ENCODE measurements at regions not wholly inside any gene's neighbourhood (a gene's known extent, or its start where the extent isn't known, plus 50 kb on each side); places are given as distances from the start of the nearest gene placed in this dataset.
A peak's percentile ranks its signal among the peaks of the same experiment; 100 is the strongest.

DNA sequence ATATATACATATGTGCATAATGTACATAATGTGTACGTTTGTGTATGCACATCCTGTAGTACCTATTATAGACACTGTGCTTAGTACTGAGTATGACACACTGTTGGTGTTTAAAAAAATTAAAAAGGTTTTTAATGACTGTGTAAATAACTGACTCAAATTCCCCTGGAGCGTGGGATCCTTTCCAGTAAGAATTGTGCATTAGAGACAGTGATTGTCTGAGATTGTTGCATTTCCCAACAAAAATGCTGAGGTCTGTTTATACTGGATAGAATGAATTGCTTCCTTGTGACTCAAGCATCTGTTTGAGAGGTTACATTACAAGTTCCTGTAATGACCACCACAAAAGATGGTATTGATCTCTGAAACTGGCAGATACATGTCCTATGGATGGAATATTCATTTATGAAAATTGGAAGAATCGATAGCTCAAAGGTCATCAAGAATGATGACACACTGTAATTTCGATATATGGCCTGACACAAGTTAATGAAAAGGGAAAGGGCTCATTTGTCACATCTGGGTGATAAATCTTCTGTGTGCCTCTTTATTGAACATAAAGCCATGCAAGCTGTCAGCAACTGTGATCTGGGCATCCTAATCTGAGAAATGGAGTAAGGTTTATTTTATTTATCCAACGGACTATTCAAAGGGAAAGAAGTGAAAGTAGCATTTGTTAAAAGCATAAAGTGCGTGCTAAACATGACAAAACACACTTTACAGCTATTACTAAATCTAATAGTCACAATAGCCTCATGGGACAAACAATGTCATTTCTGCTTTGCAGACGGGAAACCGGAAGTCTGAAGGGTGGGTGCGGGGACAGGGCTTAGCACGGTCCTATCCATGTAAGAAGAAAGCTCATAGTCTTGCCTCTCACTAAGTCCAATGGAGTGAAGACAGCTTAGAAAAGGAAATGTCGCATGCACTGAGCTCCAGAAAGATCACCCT, 228.8 kb downstream of the CDH11 start:
- peak; percentile 91 to 93 for DNase-seq (ENCODE audit: low read depth in 2 of 2)

DNA sequence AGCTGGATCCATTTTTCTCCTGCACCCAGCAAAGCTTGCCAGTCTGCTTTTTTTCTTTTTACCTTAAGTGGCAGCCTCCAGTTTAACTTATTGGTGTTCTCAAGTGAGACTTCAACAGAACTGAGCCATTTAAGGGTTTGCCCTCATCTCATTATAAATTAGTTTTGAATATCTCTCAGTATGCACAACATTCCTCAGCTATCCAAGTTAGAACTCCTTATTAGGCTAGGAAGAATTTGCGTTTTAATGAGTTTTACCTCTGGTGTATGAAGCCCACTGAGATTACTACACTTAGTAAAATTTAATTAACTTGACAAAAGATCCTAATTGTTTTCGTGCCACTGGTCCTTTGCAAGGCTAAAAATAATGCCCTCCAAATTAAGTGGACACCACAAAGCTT, 232.4 kb downstream of the CDH11 start:
- DNase-seq (ENCODE audit: low read depth in 2 of 2), result no peak

DNA sequence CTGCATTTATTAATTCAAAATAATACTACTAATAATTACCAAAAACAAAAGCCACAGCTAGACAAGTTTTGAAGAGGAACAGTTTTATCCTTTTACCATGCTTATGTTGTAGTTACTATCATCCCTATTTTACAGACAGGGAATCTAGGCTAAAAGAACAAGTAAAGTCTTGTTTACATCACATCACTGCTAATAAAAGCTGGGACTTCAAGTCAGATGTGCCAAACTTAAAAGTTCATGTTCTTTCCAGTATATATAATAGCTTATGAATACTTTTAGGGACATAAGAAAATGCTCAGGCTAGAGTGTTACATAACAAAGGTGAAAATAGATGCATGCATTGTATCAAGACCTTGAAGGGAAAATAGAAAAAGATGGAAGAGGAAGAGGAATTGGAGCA, 234.2 kb downstream of the CDH11 start:
- no peak for DNase-seq (ENCODE audit: low read depth in 2 of 2)

DNA sequence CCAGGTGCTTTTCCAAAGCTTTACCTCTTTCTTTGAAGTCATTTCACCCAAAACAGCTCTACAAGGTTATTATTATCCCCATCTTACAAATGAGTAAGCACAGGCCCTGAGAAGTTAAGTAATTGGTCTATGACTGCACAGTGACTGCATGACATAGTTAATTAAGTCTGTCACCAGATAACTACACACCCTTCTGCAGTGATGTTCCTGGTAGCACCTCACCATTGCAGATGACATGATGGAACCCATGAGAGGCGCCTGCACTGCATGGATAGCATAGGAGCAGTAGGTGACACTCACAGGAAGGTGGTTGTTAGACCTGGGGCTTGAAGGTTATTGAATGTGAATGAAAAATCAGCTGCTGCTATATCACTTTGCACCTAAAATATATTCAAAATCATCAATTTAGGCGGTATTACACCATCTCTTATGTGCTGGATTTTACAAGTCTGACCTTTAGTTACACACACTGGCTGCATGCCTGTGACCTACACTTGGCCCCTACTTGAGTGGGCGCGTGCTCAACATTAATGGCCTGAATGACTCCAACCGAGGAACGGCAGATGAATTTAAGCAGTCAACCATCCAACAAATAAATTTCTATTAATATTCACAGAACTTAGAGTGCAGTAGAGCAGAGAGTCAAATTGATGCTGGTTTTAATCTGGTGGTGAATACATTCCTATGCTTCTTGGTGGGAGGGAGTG, 239.6 kb downstream of the CDH11 start:
- no peak for DNase-seq (ENCODE audit: low read depth in 2 of 2)

DNA sequence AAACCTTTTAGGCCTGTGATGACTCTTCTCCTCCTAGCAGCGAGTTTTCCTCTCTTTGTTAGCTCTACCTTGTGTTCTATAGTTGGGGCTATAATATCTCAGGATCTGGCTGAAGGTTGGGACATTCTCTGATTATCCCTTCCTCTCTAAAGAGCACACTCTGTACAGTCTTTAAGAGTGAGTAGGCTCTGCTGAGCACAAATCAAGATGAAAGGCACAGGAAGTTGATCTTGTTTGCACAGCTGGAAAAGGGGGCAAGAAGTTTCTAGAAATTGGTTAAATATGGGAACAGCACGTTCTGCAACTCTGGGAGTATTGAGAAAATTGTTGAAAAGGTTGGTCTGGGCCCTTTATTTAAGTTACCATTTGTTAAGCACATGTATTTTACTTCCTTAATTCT, 240.9 kb downstream of the CDH11 start:
- no peak for DNase-seq (ENCODE audit: low read depth in 2 of 2)

DNA sequence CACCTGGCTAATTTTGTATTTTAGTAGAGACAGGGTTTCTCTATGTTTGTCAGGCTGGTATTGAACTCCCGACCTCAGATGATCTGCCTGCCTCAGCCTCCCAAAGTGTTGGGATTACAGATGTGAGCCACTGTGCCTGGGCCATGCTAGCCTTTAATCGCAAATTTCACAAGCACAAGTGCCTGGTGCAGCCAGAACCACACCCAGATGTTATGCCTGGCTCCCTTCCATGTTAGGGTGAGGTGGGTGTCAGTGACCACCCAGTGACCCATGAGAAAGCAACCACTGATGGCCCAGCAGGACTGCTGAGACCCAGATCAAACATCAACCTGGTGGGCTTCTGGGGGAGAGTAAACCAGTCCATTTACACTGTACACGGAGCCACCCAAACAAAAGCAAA, 241.9 kb downstream of the CDH11 start:
- no peak for DNase-seq (ENCODE audit: low read depth in 2 of 2)

DNA sequence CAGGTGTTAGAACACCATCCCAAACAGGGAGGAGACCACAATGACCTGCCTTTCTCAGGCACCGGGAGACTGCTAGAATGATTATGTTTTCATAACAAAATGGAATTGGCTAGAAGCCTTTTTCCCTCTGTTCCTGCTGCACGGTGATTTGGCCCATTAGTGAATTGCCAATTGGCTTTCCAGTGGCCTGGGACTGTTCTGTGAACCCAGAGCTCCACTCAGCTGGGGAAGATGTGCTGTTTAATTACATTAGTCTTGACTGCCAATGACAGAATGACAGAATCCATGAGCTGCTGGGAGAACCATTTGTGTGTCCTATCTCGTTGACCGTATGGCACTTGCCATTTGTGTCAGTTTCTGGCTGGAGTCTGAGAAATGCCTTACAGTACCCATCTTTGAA, 242.9 kb downstream of the CDH11 start:
- DNase-seq (ENCODE audit: low read depth in 2 of 2), result no peak

DNA sequence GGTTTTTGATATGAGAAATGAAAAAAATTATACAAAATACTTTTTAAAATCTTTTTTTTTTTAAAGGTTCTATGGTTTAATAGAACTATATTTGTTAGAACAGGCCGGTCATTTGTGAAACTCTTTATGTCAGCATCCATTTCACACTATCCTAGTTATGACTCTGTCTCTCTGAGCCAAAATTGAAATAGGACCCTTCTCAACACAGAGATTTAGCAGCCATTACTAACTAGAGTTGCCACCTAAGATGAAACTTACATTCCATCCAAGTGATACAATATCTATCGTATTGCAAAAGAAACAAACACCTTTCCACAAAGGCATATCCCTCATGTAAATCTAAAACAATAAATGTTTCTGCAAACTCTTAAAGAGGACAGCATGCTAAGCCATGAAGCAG, 249.8 kb downstream of the CDH11 start:
- no peak for DNase-seq (ENCODE audit: low read depth in 2 of 2)

DNA sequence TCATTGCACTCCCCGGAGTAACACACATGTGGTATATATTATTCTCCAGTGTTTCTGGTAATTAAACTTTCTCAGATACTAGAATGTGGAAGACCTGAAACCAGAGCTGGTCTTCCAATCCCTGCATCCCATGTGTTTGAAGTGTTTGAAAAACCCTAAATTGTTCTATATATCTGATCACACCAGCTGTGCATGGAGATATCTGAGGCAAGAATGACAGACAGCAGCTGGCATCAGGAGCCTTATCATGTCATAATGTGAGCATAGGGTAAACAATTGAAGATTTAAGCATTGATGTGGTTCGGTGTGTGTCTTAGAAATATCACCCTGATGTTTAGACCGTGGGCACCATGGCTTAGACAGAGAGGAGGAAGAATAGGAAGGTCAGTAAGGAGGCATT, 251.0 kb downstream of the CDH11 start:
- DNase-seq (ENCODE audit: low read depth in 2 of 2), result peak in 1 of 2 experiments; percentile 25

DNA sequence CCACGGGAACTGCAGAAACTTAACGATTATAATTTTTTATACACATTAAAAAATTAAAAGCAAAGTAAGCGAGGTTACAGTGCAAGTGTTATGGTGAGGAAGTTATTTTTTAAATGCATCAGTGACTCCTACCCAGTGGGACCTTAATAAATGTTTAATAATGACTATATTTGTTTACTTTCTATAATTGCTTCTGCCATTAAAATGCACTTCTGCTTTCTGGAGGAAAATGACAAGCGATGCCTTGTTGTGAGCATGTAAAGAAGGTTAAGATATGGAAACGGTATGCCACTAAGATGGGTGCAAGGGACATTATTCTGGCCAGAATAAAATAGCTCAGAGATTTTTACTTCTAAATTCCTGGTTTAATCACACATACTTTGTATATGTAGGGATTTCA, 252.1 kb downstream of the CDH11 start:
- no peak for DNase-seq (ENCODE audit: low read depth in 2 of 2)

DNA sequence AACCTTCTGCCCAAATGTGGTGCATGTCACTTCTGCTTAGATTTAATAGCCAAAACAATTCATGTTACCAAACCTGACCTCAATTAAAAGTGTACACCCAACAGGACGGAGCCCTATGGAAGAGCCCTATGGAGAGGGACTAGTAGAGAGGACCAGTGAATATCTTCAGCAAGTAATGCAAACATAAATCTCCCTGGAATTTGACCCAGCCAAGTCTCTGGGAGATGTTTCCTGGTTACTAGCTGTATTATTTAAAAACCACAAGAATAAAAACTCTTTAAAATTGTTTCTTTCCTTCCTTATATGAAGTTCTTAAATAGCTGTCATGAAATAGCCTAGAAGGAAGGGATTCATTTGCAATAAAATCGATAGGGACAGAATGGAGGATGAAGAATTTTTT, 255.8 kb downstream of the CDH11 start:
- DNase-seq (ENCODE audit: low read depth in 2 of 2), result peak; percentile 21 to 25

DNA sequence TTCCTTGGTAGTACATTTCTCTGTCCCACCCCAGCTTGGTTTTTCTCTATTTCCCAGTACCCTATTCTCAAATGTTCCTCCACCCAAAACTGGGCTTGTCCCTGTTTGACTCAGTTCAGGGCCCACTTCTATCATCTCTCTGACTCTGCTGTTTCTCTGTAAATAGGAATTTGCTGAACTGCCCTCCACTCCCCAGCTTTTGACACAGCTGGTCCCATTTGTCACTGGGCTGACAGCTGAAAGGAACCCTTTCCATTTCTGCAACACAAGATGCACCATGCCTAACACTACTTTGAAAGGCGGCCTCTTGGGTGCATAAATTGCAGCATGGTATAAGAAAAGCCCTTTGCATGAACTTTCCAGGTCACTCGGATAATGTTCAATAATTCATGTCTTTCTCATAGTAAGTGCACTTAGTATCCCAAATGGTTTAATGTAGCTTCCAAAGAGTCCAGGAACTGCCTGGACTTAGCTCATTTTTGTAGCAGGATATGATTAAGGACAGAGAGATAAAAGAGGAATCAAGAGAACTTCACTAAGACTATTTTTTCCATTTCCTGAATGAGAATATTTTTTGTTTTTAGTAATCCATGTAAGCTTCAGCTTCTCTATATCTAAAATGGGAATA, 256.7 kb downstream of the CDH11 start:
- DNase-seq (ENCODE audit: low read depth in 2 of 2), result peak in 1 of 2 experiments; percentile 12

DNA sequence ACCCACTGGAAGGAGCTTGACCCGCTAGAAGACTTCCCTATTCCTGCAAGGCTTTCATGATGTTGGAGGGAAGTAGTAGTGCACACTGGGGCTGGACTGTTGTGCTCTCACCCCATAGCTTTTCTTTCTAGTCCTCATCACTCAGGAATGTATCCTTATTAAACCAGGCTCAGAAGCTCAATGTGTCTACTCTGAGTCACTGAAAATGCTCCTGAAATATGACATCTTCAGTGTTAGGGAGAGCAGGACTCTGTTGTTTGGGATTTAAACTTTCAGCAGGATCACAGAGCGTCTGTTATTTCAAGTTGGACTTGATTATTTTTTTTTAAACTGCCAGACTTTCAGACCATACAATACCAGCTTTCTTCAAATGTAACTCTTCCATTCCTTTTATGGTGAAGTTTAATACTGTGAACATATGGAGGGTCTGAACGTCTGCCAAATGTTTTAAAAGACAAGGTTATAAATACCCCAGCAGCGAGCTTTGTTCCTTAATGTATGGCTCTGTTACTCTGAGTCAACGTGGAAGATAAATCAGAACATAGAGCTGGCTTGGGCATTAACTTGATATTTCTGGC, 257.5 kb downstream of the CDH11 start:
- DNase-seq (ENCODE audit: low read depth in 2 of 2), result peak; percentile 99 to 100

DNA sequence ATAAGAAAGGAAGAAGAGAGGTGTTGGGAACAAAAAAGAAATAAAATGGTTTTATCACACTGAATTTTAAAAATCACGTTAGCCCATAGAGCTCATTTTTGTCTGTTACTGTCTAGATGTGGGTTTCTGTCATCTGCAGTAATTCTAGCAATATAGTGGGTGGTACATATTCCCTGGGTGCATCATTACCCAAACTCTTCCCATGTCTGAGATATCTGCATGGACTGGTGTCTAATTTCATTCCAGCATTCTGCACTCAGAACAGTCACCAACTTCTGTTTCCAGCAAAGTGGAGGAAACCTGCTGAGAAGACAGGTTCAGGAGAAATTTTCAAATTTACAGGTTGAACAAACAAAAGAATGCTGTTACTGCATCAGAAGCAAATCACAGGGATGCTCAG, 263.8 kb downstream of the CDH11 start:
- peak; percentile 31 to 32 for DNase-seq (ENCODE audit: low read depth in 2 of 2)

DNA sequence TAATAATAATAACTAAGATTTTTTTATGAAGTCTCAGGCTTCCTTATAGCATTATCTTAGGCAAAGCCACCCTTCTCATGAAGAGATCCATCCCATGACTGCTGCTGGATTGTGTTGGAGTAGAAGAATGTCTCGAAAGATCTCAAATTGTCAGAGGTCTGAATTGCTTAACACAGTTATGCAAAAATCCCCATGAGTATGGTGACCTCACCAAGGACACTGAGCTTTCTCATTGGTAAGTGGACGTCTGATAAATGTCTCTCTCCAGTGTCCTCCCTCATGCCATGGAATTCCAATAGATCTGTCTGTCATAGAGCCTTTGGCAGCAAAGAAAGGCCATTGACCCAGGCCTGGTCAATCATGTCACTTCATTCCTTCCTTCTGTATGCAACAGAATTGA, 264.5 kb downstream of the CDH11 start:
- DNase-seq (ENCODE audit: low read depth in 2 of 2), result no peak

DNA sequence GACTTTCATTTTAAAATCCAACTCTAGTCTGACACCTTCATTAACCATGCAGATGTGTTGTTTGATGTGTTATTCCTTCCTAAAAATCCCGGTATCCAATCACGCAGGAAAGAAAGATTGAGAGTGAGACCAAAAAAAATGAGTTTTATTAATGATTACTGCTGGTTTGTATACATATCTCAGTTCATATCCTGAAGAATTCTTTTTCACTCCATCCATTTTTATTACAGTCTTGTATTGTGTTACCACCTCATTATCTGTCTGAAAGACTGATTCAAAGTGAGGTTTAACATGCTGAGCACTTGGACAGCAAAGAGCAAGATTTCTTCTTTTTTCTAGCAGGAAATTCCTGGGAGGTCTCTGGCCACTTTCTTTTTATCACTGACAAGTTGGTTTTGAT, 268.3 kb downstream of the CDH11 start:
- no peak for DNase-seq (ENCODE audit: low read depth in 2 of 2)

DNA sequence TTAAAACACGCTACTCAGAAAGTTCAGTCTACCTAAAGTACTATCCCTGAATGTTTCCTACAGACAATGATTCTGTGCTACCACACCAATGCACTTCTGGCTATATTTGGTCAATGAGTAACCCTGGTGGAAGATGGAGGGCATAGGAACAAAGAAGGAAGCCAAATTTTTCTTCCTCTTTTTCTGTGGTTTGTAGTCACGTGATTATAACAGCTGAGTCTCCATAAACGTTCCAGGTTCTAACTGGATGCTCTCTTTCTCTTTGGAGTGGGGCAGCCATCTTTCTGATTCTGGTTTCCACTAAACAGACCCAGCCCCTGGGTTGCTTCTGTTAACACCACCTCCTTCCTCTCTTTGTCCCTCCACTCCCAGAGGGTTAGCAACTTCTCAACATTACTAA, 274.9 kb downstream of the CDH11 start:
- DNase-seq (ENCODE audit: low read depth in 2 of 2), result no peak

DNA sequence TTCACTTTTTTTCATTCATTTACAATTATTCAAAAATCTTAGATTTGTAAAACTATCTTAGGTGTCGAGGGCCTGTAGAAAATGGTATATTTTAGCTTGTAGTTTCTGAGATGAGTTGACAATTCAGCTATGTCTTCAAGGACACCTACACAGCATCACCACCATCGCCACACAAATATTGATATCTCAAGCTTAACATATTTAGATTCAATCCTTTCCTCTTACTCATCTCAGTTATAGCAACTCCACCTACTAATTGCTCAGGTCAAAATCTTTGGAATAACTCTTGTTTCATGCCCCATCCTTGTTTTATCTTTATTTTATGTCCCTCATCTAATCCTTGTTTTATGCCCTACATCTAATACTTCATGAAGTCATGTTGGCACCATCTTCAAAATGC, 276.8 kb downstream of the CDH11 start:
- DNase-seq (ENCODE audit: low read depth in 2 of 2), result no peak

DNA sequence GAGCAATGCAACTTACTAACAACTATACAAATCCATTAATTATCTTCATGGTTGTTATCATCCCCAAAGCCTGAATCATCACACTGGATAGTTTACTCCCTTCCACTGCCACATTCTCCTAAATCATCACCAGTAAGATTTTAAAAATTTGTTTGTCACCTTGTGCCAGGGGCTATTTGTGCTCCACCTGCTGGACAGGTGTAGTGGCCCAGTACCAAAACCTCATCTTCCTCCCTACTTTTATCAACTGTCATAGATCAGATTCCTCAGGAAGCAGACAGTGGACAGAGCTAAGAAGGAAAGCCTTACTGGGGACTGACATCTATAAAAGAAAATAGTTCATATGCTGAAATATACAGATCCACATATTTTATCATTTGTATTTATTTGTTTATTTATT, 280.4 kb downstream of the CDH11 start:
- no peak for DNase-seq (ENCODE audit: low read depth in 2 of 2)

DNA sequence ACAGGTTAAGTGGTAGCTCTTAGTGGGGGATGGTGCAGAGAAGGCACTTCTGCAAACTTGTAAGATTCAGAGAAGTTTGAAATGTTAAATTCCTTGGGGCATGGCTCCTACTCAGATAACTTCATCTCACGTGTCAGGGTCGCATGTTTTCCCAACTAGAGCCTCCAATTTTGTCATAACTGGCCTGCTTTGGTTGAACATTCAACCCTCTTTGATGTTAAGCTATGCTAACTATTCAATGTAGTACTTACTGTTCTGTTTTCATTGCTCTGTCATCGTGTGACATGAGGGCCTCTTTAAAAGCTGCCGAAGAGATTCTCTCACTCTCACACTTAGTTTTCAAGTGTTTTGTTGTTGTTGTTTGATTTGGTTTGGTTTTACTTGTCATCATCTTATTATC, 280.8 kb downstream of the CDH11 start:
- DNase-seq (ENCODE audit: low read depth in 2 of 2), result no peak

DNA sequence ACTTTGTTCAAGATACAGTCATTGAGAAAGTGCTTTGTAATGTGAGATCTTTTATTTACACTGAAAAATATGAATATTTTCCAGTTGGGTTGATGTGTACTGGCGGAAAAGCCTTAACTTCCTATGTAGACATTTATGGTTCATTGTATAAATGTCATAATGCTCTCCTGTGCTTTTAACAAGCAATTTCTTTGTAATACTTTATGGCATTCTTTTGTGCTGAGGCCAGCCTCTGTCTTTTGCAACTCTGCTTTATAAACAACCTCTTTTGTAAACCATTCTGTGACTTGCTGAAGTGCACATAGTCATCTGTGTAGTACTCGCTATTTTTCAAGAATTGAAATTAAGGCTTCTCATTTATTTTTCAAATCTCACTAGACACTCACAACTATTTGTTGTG, 291.2 kb downstream of the CDH11 start:
- DNase-seq (ENCODE audit: low read depth in 2 of 2), result peak; percentile 14 to 26

DNA sequence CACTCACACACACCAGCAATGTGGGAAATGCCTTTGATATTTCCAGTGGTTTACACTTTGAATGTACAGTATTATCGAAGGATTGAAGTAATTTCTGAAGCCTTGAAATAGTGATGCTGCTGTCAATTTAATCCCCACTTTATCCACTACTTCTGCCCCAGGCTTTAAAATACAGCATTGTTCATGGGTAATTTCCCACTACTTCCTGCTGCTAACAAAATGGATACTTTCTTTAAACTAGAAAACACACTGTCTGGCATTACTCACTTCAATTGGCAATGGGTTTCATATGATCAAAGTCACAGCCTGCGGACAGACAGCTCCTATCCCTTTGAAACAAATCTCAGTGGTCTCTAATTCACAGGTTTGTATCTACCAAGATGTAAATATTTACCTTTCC, 292.2 kb downstream of the CDH11 start:
- DNase-seq (ENCODE audit: low read depth in 2 of 2), result no peak

Measured in fibroblast of skin of left quadriceps (primary cell).